GM19372 (cell line): ENCODE measurements at regions not wholly inside any gene's neighbourhood (a gene's known extent, or its start where the extent isn't known, plus 50 kb on each side); places are given as distances from the start of the nearest gene placed in this dataset.

ENCODE experiments used
- ATAC-seq: cut with Tn5 transposase; IDR thresholded peaks from one replicate; pipeline ENCODE4 v1.9.1; 2021; ENCODE audit warnings: mild to moderate bottlenecking, low read depth, moderate library complexity; ENCODE audit not compliant: unreplicated experiment

DNA sequence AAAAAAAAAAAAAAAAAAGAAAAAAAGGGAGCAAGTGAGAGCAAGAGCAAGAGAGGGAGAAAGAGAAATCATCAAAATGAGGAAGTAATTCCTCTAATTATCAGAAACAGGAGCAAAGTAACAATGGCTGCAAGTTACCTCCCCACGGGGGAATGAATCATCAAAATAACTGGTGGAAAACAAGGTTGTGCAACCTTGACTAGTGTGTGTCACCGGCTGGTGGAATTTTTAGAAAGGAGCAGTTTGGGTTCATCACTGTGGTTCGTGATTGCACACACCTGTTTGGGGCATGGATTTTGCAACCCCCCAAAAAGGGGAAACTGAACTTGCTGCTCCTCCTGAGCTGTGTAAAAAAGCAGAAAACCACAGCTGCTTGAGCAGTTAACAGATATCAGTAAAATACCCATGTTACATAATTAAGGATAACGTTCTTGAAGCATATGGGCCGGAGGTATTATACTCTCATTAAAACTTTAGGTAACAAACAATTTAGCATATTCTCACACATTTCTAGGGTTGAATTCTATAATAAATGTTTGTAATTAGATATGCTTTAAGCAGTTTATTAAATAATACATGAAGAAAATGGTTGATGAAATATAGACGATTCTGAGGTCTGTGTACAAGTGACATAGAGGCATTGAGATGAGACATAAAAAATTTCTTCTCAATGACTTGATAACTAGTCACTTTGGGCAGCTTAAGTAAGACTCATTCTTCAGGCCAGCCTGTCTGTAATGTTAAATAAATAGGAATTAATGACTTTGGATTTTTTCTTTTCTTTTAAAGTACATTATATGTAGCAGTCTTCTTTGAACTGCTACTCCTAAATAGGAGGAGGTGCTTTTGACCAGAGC, 184.2 kb upstream of the ZEB2 start:
- ATAC-seq = no peak

DNA sequence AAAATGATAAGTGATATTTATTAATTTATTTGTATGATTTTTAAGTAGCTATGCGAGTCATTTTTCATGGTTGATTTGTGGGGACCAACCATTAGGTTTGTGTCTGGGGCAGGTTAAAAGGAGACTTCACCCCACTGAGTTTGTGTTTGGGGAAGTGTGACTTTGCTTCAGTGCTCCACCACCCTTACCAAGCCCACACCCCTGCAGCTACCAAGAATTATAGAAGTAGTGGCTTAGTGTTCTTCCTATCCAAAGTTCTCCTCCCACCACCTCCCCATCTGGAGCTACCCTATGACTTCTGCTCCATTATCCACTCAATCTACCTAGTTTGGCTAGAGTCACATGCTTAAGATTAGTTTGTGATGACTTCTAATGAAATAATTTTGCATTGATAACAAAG, 182.1 kb upstream of the ZEB2 start:
- ATAC-seq = no peak

DNA sequence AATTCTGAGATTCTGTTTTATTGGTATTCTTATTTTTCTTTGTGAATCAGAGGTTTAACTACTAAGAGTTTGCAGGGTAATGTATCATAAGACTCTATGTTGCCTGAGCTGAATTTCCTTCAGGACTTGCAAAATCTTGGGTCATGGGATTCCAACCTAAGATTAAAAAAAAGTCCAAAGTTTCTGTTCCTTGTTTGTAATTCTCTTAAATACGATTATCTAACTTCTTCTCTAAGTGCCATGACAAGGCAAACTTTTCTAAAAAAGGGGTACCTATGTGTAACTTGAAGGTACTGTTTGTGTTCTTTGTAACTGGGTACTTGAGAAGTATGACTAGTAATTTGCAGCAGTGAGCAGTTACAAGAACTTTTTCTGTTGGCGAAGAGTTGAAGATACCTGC, 181.3 kb upstream of the ZEB2 start:
- ATAC-seq = no peak

- no peak for ATAC-seq
Measured at GRCh38 chr2:144698156-144698555, 178.2 kb upstream of the ZEB2 start.

- ATAC-seq = no peak
Measured at GRCh38 chr2:144695657-144696056, 175.7 kb upstream of the ZEB2 start.

- no peak for ATAC-seq
Measured at GRCh38 chr2:144694456-144694855, 174.5 kb upstream of the ZEB2 start.

- ATAC-seq = no peak
Measured at GRCh38 chr2:144693179-144693578, 173.3 kb upstream of the ZEB2 start.

DNA sequence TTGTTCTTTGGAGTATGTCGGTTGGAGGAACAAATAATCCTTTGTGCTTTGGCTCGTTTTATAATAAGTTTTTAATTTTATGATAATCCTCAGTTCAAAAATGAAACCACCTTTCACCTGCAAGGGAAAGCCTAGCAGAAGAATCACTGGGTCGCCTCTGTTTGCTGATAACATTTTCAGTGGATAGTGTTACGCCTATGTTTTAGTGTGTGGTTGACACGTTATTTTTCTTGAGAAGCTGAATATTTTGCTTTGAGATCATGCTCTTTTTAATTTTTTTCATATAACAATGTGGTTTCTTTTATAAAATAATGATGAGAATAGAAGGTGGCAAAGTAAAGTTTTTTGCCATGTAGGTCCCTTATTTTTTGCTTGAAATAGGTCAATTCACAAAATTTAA, 172.7 kb upstream of the ZEB2 start:
- ATAC-seq = no peak

DNA sequence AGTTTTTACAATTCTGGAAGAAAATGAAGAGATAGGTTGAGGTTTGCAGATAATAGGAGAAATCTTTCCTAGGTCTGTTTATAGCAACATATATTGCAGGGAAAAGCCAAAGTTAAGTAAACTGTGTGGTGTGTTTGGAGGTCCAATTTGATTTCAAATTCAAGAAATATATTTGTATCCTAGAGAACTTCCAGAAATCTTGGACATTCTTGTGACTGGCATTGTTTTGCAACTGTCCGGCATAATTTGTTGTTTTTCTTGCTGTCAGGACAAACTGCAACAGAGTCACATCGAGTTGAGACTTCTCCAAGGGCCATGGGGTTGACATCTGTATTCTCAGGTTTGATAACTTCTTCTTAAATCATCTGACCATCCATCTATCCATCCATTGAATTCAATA, 170.9 kb upstream of the ZEB2 start:
- no peak for ATAC-seq

DNA sequence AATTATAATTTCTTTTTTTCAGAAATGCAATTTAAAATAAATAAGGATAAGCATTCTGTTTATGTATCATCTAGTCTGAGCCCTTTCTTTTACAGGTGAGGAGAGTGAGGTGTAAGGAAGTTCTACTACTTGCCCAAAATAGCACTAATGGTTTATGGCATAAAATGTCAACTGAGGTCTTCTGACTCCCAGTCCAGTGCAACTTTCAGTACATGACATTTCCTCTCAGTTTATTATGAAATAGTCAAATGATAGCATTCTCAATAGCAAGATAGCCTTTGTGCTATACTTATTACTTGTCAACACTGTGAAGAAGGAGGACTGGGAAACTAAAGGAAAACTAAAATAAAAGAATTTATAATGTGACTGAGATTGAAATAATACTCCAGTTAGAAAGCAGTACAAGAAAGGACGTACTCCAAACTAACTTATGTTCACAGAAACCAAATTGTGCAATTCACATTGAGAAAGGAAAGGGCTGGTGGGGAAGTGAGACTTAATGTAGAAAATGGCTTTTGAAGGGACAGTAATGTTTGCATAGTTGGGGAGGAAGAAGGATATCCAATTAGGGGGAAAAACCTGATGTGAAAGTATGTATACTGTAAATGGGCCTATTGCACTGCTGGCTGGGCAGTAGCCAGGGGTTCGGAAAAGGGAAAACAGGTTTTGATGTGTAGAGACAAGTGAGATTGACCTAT, 166.7 kb upstream of the ZEB2 start:
- no peak for ATAC-seq

DNA sequence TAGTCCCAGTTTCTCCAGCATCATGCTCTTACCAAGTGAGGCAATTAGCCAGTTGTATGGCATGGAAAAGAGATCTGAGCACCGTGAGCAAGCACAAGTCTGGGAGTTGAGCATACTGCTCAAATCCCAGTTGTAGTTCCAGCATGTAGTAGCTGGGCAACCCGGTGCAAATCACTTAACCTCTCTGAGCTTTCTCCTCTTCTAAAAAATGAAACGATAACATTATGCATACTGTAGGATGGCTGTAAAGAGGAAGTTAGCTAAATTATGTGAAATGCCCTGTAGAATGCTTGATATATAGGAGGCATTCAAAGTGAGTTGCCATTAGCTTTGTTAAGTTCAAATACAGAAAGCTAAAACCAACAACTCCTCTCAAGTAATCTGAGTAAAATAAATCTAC, 164.0 kb upstream of the ZEB2 start:
- no peak for ATAC-seq

GRCh38 chr2:144683107-144683753, 163.3 kb upstream of the ZEB2 start:
- no peak for ATAC-seq

GRCh38 chr2:144682248-144682647, 162.3 kb upstream of the ZEB2 start:
- ATAC-seq = no peak

- ATAC-seq = no peak
Measured at GRCh38 chr2:144681389-144681788, 161.5 kb upstream of the ZEB2 start.

- no peak for ATAC-seq
Measured at GRCh38 chr2:144679942-144680341, 160.0 kb upstream of the ZEB2 start.

- no peak for ATAC-seq
Measured at GRCh38 chr2:144678736-144679135, 158.8 kb upstream of the ZEB2 start.

- ATAC-seq = no peak
Measured at GRCh38 chr2:144675731-144676130, 155.8 kb upstream of the ZEB2 start.

- ATAC-seq = no peak
Measured at GRCh38 chr2:144675331-144675730, 155.4 kb upstream of the ZEB2 start.

GRCh38 chr2:144674071-144674470, 154.2 kb upstream of the ZEB2 start:
- ATAC-seq = no peak

GRCh38 chr2:144673456-144673855, 153.5 kb upstream of the ZEB2 start:
- no peak for ATAC-seq

DNA sequence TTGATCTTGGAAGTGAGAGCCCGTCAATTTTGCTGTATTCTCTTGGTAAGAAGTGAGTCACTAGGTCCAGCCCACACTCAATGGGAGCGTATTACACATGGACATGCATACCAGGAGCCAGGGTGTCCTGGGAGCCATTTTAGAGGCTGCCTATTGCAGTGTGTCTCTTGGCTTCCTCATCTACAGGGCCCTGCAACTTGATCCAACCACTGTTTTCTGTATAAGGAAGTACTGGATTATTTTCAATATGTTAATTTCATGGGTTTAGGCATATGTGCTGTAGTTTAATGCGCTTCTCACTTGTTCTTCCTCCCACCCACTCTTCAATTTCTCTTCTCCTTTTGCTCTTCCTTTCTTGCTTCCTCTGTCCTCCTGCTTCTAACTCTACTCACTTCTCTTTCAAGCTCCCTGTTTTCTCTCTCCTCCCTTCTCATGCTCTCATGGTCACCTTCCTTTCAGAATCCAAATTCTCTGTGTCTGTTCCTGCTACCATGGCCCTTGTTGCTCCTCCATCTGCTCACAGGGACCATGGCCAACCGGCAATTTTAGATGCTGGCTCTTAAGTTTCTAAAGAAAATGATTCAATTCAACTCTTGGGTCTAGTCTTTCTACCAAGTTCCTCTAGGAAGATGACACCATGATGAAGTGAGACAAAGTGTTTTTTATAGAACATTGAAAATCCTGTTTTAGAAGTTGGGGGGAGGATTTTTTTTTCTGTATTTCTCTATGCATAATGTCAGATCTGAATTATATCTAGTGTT, 152.0 kb upstream of the ZEB2 start:
- ATAC-seq = no peak
